ENCODE measurements at regions not wholly inside any gene's neighbourhood (a gene's known extent, or its start where the extent isn't known, plus 50 kb on each side); places are given as distances from the start of the nearest gene placed in this dataset.

DNA sequence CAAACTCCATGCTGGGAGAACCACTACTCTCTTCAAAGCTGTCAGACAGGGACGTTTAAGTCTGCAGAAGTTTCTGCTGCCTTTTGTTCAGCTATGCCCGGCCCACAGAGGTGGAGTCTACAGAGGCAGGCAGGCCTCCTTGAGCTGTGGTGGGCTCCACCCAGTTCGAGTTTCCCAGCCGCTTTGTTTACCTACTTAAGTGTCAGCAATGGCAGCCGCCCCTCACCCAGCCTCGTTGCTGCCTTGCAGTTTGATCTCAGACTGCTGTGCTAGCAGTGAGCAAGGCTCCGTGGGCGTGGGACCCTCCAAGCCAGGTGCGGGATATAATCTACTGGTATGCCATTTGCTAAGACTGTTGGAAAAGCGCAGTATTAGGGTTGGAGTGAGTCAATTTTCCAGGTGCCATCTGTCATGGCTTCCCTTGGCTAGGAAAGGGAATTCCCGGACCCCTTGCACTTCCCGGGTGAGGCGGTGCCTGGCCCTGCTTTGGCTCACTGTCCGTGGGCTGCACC, 190.7 kb downstream of the TTC6 start (continued):
- TF ChIP-seq, protein P1, sequence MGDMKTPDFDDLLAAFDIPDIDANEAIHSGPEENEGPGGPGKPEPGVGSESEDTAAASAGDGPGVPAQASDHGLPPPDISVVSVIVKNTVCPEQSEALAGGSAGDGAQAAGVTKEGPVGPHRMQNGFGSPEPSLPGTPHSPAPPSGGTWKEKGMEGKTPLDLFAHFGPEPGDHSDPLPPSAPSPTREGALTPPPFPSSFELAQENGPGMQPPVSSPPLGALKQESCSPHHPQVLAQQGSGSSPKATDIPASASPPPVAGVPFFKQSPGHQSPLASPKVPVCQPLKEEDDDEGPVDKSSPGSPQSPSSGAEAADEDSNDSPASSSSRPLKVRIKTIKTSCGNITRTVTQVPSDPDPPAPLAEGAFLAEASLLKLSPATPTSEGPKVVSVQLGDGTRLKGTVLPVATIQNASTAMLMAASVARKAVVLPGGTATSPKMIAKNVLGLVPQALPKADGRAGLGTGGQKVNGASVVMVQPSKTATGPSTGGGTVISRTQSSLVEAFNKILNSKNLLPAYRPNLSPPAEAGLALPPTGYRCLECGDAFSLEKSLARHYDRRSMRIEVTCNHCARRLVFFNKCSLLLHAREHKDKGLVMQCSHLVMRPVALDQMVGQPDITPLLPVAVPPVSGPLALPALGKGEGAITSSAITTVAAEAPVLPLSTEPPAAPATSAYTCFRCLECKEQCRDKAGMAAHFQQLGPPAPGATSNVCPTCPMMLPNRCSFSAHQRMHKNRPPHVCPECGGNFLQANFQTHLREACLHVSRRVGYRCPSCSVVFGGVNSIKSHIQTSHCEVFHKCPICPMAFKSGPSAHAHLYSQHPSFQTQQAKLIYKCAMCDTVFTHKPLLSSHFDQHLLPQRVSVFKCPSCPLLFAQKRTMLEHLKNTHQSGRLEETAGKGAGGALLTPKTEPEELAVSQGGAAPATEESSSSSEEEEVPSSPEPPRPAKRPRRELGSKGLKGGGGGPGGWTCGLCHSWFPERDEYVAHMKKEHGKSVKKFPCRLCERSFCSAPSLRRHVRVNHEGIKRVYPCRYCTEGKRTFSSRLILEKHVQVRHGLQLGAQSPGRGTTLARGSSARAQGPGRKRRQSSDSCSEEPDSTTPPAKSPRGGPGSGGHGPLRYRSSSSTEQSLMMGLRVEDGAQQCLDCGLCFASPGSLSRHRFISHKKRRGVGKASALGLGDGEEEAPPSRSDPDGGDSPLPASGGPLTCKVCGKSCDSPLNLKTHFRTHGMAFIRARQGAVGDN (CRISPR knock-in tag; IDR thresholded peaks at IDR 0.05) = peak; percentile 36
- 0 out of 2 replicates have a peak, but pooled peaks have one; percentile 35 for TF ChIP-seq HOXA7 (CRISPR knock-in tag; IDR thresholded peaks at IDR 0.05)

DNA sequence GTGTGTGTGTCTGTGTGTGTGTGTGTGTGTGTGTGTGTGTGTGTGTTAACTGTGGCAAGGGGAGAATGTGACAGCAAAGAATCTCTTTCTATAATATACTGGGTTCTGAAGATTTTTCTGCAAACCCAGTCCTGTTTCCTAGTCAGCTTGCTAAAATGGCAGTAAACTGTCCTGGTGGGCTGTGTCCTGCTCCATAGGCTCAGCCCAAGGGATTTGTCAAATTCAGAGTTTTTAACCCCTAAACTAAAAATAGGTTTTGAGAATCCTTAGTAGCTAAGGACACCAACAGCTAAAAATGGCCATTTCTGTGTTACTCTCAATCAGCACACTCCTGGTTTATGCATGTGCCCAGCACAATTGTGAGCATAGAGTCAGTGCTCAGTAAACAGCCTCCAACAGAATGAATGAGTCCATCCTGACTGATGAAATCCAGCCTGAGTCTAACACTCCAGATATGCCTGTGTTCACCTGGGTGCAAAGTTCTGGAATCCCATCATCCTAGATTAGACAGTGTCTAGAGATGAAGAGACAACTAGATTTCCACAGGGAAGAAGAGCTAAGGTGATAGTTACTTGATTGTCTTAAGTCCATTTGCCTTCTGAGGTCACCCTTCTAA, 192.6 kb downstream of the TTC6 start:
- in situ Hi-C loops (cut with HindIII; ENCODE audit: extremely low pct_ligation_motif_present, low pct_unique_long_range_greater_than_20kb) = no loop called here
- TF ChIP-seq ERF (CRISPR knock-in tag; IDR thresholded peaks at IDR 0.05) (peak; percentile 68; the same call in 1 of the 2 replicates), KDM6A (CRISPR knock-in tag; IDR thresholded peaks at IDR 0.05; ENCODE audit: low read depth) (peak; percentile 64; the same call in 1 of the 2 replicates), MAFF (IDR thresholded peaks at IDR 0.05; ENCODE audit: low read depth, low read length) (peak; percentile 25; the same call in 1 of the 2 replicates), ZNF383 (CRISPR knock-in tag; IDR thresholded peaks at IDR 0.05; ENCODE audit: borderline replicate concordance) (no peak), FOXK1 (CRISPR knock-in tag; IDR thresholded peaks at IDR 0.05; ENCODE audit: borderline replicate concordance, low read depth) (peak; percentile 92; the same call in 1 of the 2 replicates), ZNF292 (CRISPR knock-in tag; IDR thresholded peaks at IDR 0.05; ENCODE audit: borderline replicate concordance, low read depth) (peak; percentile 98; the same call in 1 of the 2 replicates), ZNF670 (CRISPR knock-in tag; IDR thresholded peaks at IDR 0.05; ENCODE audit: borderline replicate concordance) (peak; percentile 49; the same call in 1 of the 2 replicates), NKX3-1 (CRISPR knock-in tag; IDR thresholded peaks at IDR 0.05) (no peak), KLF15 (CRISPR knock-in tag; IDR thresholded peaks at IDR 0.05; ENCODE audit: borderline replicate concordance) (no peak), CEBPG (CRISPR knock-in tag; IDR thresholded peaks at IDR 0.05) (peak; percentile 98), DMAP1 (CRISPR knock-in tag; IDR thresholded peaks at IDR 0.05) (peak; percentile 29; the same call in 1 of the 2 replicates)
- TF ChIP-seq, protein P2, sequence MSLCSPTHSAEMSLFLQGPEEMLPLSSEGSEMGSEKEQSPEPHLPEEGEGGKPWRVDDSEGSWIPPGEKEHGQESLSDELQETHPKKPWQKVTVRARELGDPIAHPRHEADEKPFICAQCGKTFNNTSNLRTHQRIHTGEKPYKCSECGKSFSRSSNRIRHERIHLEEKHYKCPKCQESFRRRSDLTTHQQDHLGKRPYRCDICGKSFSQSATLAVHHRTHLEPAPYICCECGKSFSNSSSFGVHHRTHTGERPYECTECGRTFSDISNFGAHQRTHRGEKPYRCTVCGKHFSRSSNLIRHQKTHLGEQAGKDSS (CRISPR knock-in tag; IDR thresholded peaks at IDR 0.05; ENCODE audit: borderline replicate concordance, low read depth) = peak; percentile 100
- TF ChIP-seq, protein P3, sequence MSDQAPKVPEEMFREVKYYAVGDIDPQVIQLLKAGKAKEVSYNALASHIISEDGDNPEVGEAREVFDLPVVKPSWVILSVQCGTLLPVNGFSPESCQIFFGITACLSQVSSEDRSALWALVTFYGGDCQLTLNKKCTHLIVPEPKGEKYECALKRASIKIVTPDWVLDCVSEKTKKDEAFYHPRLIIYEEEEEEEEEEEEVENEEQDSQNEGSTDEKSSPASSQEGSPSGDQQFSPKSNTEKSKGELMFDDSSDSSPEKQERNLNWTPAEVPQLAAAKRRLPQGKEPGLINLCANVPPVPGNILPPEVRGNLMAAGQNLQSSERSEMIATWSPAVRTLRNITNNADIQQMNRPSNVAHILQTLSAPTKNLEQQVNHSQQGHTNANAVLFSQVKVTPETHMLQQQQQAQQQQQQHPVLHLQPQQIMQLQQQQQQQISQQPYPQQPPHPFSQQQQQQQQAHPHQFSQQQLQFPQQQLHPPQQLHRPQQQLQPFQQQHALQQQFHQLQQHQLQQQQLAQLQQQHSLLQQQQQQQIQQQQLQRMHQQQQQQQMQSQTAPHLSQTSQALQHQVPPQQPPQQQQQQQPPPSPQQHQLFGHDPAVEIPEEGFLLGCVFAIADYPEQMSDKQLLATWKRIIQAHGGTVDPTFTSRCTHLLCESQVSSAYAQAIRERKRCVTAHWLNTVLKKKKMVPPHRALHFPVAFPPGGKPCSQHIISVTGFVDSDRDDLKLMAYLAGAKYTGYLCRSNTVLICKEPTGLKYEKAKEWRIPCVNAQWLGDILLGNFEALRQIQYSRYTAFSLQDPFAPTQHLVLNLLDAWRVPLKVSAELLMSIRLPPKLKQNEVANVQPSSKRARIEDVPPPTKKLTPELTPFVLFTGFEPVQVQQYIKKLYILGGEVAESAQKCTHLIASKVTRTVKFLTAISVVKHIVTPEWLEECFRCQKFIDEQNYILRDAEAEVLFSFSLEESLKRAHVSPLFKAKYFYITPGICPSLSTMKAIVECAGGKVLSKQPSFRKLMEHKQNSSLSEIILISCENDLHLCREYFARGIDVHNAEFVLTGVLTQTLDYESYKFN (CRISPR knock-in tag; conservative IDR thresholded peaks at IDR 0.05) = peak; percentile 79

More for the DNA sequence above, 192.6 kb downstream of the TTC6 start:
- no peaks in the 10 kb centered on the region for H3K79me2 ChIP-seq (ENCODE audit: insufficient read depth, low read length)
- H3K4me1 ChIP-seq (ENCODE audit: insufficient read depth, low read length) = peaks cover 65% of the 10 kb centered on the region
- no peaks in the 10 kb centered on the region for H3K36me3 ChIP-seq (replicated peaks in 1 of 2; ENCODE audit: control insufficient read depth in 1 of 2, insufficient read depth in 2 of 2, low read length in 2 of 2)
- no peaks in the 10 kb centered on the region for H3K9me3 ChIP-seq (ENCODE audit: low read length)
- no peak overlapping the region for H3K9ac ChIP-seq (ENCODE audit: insufficient read depth, low read depth, low read length)
- no peaks in the 10 kb centered on the region for H4K20me1 ChIP-seq (ENCODE audit: insufficient read depth, low read length)
- ATAC-seq (peak; percentile 100), FAIRE-seq (peak; percentile 76), DNase-seq (ENCODE audit: low spot score) (peak; percentile 95)
- BruUV-seq (replicated peaks) = no TSS peak
- no peak overlapping the region for H2AFZ ChIP-seq (ENCODE audit: low read length)
- intact Hi-C loops (cut with micrococcal nuclease; ENCODE audit: unreplicated experiment) = no loop called here
- POLR2A ChIA-PET = interaction anchor here (0.8 to 3.5 kb wide), 8 partner anchors 29 to 321 kb away, joined by 3 to 35 read pairs (median 4); partner anchors contain the start of genes FOXA1 and TTC6
- H3K4me2 ChIP-seq (ENCODE audit: low read depth, low read length) = peak overlapping the region; percentile 32
- no peak overlapping the region for H3K4me3 ChIP-seq (replicated peaks in 1 of 3; ENCODE audit: insufficient read depth in 1 of 3, low read depth in 2 of 3, low read length in 3 of 3)
- no peaks in the 10 kb centered on the region for H3K27me3 ChIP-seq (ENCODE audit: control insufficient read depth in 1 of 2, insufficient read depth in 2 of 2, low read length in 2 of 2)
- CTCF ChIA-PET (ENCODE audit: low intra/inter-chr PET ratio, low total read pairs) = no interaction called here
- H3K27ac ChIP-seq (ENCODE audit: extremely low read length, insufficient read depth, low read length) = peak overlapping the region; percentile 41
